SHP77 (cell line): ENCODE measurements at regions not wholly inside any gene's neighbourhood (a gene's known extent, or its start where the extent isn't known, plus 50 kb on each side); places are given as distances from the start of the nearest gene placed in this dataset.
"Not testable (repeated sequence)": the region's sequence is repeated elsewhere in the genome, so short reads cannot be mapped to it uniquely, and the experiment has no call there.

Experiments
- DNase-seq, 2 experiments: peaks; one replicate each; lab custom pipeline; 2025; lab: John Stamatoyannopoulos, UW

- DNase-seq, result no peak
Measured at GRCh38 chr16:85239239-85239638, 127.0 kb upstream of the CIBAR2 start.

- no peak for DNase-seq
Measured at GRCh38 chr16:85239871-85240270, 127.6 kb upstream of the CIBAR2 start.

GRCh38 chr16:85240982-85241924 lies 129.0 kb upstream of the CIBAR2 start:
- no peak for DNase-seq

- no peak for DNase-seq
Measured at GRCh38 chr16:85242140-85242539, 129.9 kb upstream of the CIBAR2 start.

- no peak for DNase-seq
Measured at GRCh38 chr16:85243308-85243707, 131.0 kb upstream of the CIBAR2 start.

- DNase-seq, result not testable (repeated sequence)
Measured at GRCh38 chr16:85244452-85244851, 132.2 kb upstream of the CIBAR2 start.

GRCh38 chr16:85245307-85246172 lies 133.3 kb upstream of the CIBAR2 start:
- peak; percentile 57 to 65 for DNase-seq

GRCh38 chr16:85246473-85246872 lies 134.2 kb upstream of the CIBAR2 start:
- DNase-seq, result no peak

GRCh38 chr16:85246973-85247372 lies 134.7 kb upstream of the CIBAR2 start:
- DNase-seq, result no peak

- no peak for DNase-seq
Measured at GRCh38 chr16:85248342-85248741, 136.1 kb upstream of the CIBAR2 start.

GRCh38 chr16:85248857-85249256 lies 136.6 kb upstream of the CIBAR2 start:
- no peak for DNase-seq

GRCh38 chr16:85249418-85250146 lies 137.3 kb upstream of the CIBAR2 start:
- DNase-seq, result no peak

GRCh38 chr16:85250147-85250463 lies 137.8 kb upstream of the CIBAR2 start:
- no peak for DNase-seq

- DNase-seq, result no peak
Measured at GRCh38 chr16:85250609-85251223, 138.4 kb upstream of the CIBAR2 start.

GRCh38 chr16:85251225-85251760 lies 139.0 kb upstream of the CIBAR2 start:
- DNase-seq, result no peak

GRCh38 chr16:85252014-85252413 lies 139.7 kb upstream of the CIBAR2 start:
- no peak for DNase-seq

- DNase-seq, result no peak
Measured at GRCh38 chr16:85252461-85252860, 140.2 kb upstream of the CIBAR2 start.

- DNase-seq, result peak; percentile 49 to 52
Measured at GRCh38 chr16:85253084-85253941, 141.0 kb upstream of the CIBAR2 start.

GRCh38 chr16:85254051-85254450 lies 141.8 kb upstream of the CIBAR2 start:
- no peak for DNase-seq

GRCh38 chr16:85254921-85255320 lies 142.6 kb upstream of the CIBAR2 start:
- DNase-seq, result no peak

- DNase-seq, result no peak
Measured at GRCh38 chr16:85255777-85256176, 143.5 kb upstream of the CIBAR2 start.
